ENCODE measurements at regions not wholly inside any gene's neighbourhood (a gene's known extent, or its start where the extent isn't known, plus 50 kb on each side); places are given as distances from the start of the nearest gene placed in this dataset.

- no peak for DNase-seq
Measured at GRCh38 chr6:115717062-115717461, 343.6 kb downstream of the FRK start.

DNA sequence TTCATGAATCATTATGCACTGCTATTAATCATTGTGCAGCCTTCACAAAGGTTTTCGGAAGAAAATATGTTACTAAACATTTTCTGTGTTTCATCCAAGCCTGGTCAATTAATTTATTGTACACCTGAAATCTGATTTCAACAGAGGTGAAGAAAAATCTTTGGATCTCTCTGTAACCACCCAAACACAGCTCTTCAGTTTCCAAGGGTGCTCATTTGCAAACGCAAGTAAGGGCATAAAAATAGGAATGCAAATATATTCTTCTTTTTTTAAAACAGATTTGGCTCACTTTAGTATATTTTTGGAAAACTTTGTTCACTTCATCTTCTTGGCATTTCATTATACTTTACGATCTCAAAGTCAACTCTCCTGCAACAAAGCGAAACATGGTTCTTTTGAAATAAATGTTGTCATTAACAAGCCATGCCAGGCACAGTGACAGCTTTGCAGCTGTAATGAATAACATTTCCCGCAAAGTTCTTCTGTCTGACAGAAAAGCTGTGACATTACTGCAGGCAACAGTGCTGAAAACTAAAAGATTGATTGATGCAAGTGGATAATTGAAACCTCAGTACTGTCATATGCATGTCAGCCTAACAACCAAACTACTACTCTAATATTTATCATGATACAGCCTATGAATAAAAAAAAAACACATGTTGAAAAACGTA, 348.3 kb downstream of the FRK start:
- DNase-seq = no peak

DNA sequence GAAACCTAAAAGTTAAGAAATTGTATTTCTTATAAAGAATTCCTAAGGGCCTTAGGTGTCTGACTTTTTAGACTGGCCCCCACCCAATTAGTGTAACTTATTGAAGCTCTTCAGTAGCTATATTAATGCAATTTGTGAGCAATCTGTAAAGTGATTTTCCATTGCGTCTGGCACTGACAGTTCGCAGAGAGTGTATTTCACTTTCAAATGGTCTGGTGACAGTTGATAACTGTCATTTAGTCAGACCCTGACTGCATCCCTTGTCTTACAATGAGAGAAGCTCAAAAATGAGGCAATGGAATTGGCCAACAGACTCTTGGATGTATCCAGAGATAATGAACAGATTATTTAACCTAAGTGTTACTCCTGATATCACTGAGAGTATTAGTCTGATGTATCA, 351.8 kb downstream of the FRK start:
- DNase-seq = no peak

GRCh38 chr6:115706981-115707380, 353.7 kb downstream of the FRK start:
- DNase-seq = no peak

GRCh38 chr6:115706324-115706723, 354.4 kb downstream of the FRK start:
- DNase-seq = no peak

GRCh38 chr6:115704028-115704427, 356.7 kb downstream of the FRK start:
- DNase-seq = no peak

DNA sequence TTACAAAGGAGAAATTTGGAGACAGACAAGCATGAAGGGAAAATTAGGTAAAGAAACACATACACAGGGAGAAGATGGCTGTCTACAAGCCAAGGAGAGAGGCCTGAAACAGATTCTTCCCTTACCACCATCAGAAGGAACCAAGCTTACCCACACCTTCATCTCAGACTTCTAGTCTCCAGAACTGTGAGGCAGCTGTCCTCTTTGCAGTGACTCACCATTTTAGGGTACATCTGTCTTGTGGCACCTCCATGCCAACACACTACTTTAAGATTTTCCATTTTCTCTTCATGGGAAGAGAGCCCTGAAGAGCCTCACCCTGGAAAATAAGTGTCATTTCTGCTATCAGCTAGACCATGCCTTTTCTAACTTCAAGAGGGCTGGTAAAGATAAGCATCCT, 369.3 kb downstream of the FRK start:
- DNase-seq = no peak

DNA sequence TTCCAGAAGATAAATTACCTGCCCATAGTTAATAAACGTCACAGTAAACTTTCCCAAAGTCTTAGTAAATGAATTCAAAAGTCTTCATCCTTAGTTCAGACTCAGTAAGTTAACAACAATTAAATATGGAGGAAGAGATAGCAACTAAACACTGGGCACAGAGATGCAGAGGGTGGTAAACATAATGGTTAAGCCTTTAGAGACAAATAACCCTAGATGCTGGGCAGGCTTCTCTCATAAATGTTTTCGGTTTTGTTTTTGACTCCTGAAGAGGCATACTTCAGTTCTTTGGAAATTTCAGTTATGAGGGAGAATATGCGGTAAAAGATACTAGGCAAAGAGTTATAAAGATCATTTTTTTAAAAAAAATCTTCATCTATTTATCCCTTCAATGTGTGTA, 369.8 kb downstream of the FRK start:
- DNase-seq = no peak

DNA sequence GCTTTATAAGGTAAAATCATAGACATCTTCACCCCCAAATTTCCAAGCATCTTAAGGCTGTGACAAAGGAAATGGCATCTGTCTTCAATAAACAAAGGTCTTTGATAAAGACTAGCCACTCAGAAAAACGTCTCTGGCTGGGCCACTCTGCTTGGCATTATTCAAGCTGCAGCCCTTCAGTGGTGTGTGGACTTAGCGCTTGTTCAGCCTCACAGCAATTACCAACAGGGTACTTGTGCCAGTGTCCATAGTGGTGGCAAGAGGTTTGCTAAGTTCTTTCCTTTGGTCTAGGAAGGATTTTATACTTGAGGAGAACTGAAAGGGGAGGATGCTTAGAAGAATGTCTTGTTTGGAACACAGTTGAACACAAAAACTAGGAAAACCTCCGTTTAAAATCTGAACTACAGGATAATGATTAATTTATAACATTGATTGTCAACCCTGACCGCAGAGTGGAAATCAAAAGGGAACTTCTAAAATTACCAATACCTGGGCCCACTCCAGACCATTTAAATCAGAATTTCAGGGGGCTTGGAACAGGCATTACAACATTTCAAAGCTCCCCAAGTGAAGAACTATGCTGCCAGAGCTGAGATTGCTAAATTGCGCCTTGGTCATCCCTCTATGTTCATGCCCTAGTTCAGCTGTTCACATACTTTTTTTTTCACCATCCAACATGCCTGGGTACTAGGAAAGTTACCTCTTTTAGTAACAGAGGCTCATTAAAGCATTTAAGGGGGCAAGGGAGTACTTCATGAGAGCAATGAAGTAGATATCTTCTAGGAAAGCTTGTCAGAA, 378.5 kb downstream of the FRK start:
- DNase-seq = no peak

DNA sequence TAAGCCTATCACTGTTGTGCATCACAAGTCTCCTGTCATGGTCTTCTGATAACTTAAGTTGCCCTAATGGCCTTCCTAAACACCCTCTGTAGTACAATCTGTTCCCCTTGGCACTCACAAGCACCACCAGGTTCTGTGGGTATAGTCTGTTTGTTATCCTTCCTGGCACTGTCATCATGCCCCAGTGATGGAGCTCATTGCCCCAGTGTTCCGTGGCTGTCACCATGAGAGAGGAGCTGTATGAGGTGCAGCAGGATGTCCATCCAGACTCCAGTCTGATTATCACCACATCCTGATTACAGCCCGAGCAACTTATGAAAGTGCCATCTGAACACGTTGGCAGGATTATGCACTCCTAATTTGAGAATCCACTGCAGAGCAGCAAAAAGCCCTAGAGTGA, 380.1 kb downstream of the FRK start:
- DNase-seq = no peak

DNA sequence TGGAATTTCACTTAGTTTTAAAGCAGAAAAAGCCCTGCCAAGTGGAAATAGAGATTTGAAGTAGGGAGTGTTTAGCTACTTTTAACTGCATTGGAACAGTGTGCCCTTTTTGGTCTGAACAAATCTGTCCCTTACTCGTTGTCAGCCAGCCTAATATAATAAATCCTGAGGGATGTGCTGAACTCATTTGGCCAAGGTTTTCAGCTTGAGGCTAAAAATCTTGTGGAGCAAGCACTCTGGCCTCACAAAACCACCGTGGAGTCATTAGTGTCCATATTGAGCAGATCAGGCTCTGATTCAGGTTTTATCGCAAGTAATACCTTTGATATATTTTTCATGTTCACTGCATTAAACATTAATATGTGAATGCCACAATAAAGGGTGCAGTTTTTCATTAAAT, 383.5 kb downstream of the FRK start:
- DNase-seq = no peak

- DNase-seq = no peak
Measured at GRCh38 chr6:115675443-115675842, 385.2 kb downstream of the FRK start.

GRCh38 chr6:115668781-115669180, 391.9 kb downstream of the FRK start:
- no peak for DNase-seq

DNA sequence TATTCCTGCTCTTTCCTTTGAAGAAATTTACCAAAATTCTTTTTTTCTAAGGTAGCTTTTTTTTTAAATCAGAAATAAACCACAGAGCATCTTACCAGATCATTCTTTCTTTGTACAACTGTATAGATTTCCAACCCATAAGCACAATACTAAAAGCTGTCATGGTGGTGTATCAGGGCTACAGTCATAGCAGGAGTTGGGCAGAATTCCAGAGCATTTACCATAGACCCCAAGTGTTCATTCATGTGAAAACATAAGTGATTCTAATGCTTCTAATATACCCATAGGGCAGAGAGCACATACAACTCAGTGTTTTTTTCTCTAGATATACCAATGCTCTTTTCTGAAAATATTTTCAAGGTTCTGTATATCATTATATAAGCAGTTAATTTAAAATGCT, 392.5 kb downstream of the FRK start:
- no peak for DNase-seq

GRCh38 chr6:115667478-115668026, 393.1 kb downstream of the FRK start:
- no peak for DNase-seq

DNA sequence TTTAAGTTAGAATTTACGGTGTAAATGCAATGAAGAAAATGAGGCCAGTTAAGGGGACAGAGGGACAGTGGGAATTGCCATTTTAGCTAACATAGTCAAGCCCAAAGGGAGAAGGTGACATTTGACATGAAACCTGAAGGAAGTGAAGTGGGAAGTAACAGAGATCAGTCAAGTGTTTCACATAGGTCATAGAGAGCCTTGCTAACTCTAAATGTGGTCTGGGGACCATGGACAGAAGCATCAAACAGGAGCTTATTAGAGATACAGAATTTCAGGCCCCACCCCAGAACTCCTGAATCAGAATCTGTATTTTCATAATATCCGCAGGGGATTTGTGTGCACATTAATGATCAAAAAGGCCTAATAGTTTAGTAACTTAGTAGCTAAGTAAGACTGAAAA, 393.7 kb downstream of the FRK start:
- DNase-seq = no peak

GRCh38 chr6:115665310-115665709, 395.4 kb downstream of the FRK start:
- no peak for DNase-seq

DNA sequence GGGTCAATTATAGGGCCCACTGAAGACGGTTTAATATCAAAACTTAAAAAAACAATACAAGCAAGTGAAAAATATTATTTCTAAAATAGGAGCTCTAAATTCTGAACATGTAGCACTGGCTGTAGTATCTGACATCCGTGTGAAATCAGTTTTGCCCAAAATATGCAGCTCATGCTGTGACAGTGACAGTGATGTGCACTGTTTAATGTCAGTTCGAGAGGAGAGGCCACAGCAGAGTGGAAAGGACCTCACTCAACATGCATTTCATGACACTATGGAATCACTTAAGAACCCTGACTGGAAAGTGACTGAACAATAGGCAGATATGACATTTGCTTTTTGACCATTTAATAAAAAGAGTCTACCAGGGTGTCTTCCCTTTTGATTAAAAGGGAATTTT, 397.0 kb downstream of the FRK start:
- DNase-seq = no peak

DNA sequence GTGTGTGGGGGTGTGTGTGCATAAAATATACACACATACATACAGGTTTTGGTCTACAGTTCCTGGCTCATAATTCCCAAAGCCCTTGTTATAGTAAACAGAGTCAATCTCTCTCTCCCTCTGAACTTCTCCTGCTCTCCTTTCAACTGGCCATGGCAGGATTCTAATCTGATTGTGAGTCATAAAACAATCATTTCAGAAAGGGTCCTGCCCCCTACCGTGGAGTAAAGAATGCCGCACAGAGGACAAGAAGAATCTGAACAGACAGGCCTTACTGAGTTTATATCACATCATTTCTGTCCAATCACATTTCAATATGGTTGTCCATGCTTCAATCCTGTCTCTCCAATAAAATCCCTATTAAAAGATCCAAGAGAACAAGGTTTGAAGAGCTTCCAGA, 416.9 kb downstream of the FRK start:
- no peak for DNase-seq

- no peak for DNase-seq
Measured at GRCh38 chr6:115634887-115635286, 425.8 kb downstream of the FRK start.

- no peak for DNase-seq
Measured at GRCh38 chr6:115634131-115634530, 426.6 kb downstream of the FRK start.

- no peak for DNase-seq
Measured at GRCh38 chr6:115631028-115631427, 429.7 kb downstream of the FRK start.

- DNase-seq = no peak
Measured at GRCh38 chr6:115630424-115631024, 430.2 kb downstream of the FRK start.

GRCh38 chr6:115629415-115629814, 431.3 kb downstream of the FRK start:
- no peak for DNase-seq

Measured in hematopoietic multipotent progenitor cell treated with erythropoietin and hydrocortisone succinate and interleukin-3 and kit ligand, for 6 days (in vitro differentiated cells).